ENCODE measurements at regions not wholly inside any gene's neighbourhood (a gene's known extent, or its start where the extent isn't known, plus 50 kb on each side); places are given as distances from the start of the nearest gene placed in this dataset.

- FAIRE-seq: no peak
Observed at GRCh38 chr20:50290808-50291207, 100.2 kb downstream of the CEBPB start.

GRCh38 chr20:50291254-50292078, 100.8 kb downstream of the CEBPB start:
- no peak for TF ChIP-seq TAF1 (IDR thresholded peaks at IDR 0.05; ENCODE audit: borderline replicate concordance, low read depth, low read length)
- no peak for TF ChIP-seq POLR2AphosphoS5 (IDR thresholded peaks at IDR 0.05; ENCODE audit: low read depth, low read length)
- no peak for TF ChIP-seq POLR2A (IDR thresholded peaks at IDR 0.05; ENCODE audit: low read depth, low read length)
- FAIRE-seq (no peak), DNase-seq (ENCODE audit: insufficient read length) (no peak)

More at GRCh38 chr20:50290808-50291207, 100.2 kb downstream of the CEBPB start:
- TF ChIP-seq POLR2A (IDR thresholded peaks at IDR 0.05; ENCODE audit: low read depth, low read length) (no peak), TAF1 (IDR thresholded peaks at IDR 0.05; ENCODE audit: borderline replicate concordance, low read depth, low read length) (no peak), POLR2AphosphoS5 (IDR thresholded peaks at IDR 0.05; ENCODE audit: low read depth, low read length) (no peak)
- no peak for DNase-seq (ENCODE audit: insufficient read length)

DNA sequence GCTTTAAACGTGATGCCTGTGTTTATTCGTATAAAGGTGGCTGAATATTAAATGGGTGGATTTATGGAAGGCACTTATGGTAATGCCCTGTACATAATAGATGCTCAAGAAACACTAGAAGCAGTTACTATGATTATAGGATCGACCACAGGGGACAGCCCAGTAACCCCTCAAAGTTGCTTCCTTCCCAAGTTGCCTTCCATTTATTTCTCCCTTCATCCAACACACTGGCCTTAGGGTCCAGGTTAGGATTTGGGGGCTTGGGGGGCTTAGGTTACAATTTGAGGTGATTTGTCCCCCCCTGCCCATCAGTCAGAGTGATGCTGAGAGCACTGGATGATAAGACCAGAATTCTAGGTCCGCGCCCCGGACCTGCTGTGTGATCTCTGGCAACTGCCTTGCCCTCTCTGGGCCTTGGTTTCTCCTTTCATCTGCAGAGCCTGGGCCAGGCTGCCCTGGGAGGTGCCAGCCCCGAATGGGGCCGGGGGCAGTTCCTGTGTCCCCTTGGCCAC, 101.5 kb downstream of the CEBPB start:
- DNase-seq (ENCODE audit: insufficient read length) (no peak), FAIRE-seq (no peak)
- TF ChIP-seq TAF1 (IDR thresholded peaks at IDR 0.05; ENCODE audit: borderline replicate concordance, low read depth, low read length) (no peak), POLR2A (IDR thresholded peaks at IDR 0.05; ENCODE audit: low read depth, low read length) (no peak), POLR2AphosphoS5 (IDR thresholded peaks at IDR 0.05; ENCODE audit: low read depth, low read length) (no peak)

- FAIRE-seq (no peak), DNase-seq (ENCODE audit: insufficient read length) (no peak)
- TF ChIP-seq POLR2A (IDR thresholded peaks at IDR 0.05; ENCODE audit: low read depth, low read length) (no peak), TAF1 (IDR thresholded peaks at IDR 0.05; ENCODE audit: borderline replicate concordance, low read depth, low read length) (no peak), POLR2AphosphoS5 (IDR thresholded peaks at IDR 0.05; ENCODE audit: low read depth, low read length) (no peak)
Observed at GRCh38 chr20:50292591-50293283, 102.1 kb downstream of the CEBPB start.

- no peak for TF ChIP-seq TAF1 (IDR thresholded peaks at IDR 0.05; ENCODE audit: borderline replicate concordance, low read depth, low read length)
- TF ChIP-seq POLR2AphosphoS5 (IDR thresholded peaks at IDR 0.05; ENCODE audit: low read depth, low read length): no peak
- no peak for TF ChIP-seq POLR2A (IDR thresholded peaks at IDR 0.05; ENCODE audit: low read depth, low read length)
- no peak for DNase-seq (ENCODE audit: insufficient read length)
- no peak for FAIRE-seq
Observed at GRCh38 chr20:50293284-50294139, 102.9 kb downstream of the CEBPB start.

DNA sequence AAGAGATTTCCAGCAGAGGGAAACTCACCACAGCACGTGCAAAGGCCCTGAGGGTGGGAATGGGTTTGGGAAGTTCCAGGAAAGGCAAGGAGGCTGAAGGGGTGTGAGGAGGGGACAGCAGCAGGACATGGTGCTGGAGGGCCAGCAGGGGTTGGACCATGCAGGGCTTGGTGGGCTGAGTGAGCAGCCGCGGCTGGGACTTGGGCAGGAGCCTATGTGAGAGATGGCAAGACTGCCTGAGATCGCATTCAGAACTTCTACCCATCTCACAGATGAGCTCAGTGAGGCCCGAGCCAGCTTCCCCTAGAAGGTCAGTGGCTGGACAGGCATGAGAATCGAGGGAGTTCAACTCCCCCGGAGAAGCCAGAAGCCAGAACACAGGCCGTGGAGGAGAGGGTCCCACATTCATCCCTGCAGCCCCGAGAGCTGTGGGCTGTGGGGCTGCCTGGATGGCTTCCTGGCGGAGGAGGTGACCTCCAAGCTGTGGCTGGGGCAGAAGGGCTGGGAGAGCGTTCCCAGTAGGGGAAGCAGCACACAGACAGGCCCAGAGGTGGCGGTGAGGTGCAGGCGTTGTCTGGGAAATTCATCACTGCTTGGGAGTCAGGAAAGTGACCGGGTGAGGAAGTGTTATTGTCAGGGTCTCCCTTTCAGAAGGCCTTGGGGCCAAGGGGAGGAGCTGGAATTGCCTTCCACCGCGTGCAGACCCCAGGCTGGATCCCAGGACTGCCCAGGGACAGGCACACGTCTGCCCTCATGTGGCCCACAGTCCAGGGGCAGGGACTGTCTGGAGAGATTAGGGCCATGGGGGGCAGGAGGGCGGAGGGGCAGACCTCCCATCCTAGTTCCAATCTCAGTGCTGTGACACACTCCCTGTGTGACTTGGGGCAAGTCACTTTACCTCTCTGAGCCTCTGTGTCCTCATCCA, 103.8 kb downstream of the CEBPB start:
- TF ChIP-seq POLR2A (IDR thresholded peaks at IDR 0.05; ENCODE audit: low read depth, low read length) (no peak), POLR2AphosphoS5 (IDR thresholded peaks at IDR 0.05; ENCODE audit: low read depth, low read length) (no peak), TAF1 (IDR thresholded peaks at IDR 0.05; ENCODE audit: borderline replicate concordance, low read depth, low read length) (no peak)
- FAIRE-seq (no peak), DNase-seq (ENCODE audit: insufficient read length) (no peak)

DNA sequence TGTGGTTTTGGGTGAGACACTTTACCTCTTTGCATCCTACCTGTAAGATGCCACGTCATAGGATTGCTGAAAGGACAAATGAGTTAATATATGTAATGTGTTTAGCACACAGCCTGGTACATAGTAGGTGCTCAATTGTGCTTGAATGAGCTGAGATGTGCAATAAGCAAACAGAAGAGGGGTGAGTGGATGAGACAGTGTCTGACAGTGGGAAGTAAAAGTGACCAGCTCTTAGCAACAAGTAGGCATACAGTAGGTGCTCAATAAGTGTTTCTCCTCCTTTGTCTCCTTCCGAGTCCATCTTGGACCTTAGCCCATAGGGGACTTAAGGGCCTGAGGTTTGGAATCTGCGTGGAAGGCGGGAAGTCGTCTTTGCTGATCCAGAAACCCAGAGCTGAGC, 104.7 kb downstream of the CEBPB start:
- no peak for TF ChIP-seq POLR2A (IDR thresholded peaks at IDR 0.05; ENCODE audit: low read depth, low read length)
- TF ChIP-seq POLR2AphosphoS5 (IDR thresholded peaks at IDR 0.05; ENCODE audit: low read depth, low read length): no peak
- TF ChIP-seq TAF1 (IDR thresholded peaks at IDR 0.05; ENCODE audit: borderline replicate concordance, low read depth, low read length): no peak
- FAIRE-seq: no peak
- no peak for DNase-seq (ENCODE audit: insufficient read length)

DNA sequence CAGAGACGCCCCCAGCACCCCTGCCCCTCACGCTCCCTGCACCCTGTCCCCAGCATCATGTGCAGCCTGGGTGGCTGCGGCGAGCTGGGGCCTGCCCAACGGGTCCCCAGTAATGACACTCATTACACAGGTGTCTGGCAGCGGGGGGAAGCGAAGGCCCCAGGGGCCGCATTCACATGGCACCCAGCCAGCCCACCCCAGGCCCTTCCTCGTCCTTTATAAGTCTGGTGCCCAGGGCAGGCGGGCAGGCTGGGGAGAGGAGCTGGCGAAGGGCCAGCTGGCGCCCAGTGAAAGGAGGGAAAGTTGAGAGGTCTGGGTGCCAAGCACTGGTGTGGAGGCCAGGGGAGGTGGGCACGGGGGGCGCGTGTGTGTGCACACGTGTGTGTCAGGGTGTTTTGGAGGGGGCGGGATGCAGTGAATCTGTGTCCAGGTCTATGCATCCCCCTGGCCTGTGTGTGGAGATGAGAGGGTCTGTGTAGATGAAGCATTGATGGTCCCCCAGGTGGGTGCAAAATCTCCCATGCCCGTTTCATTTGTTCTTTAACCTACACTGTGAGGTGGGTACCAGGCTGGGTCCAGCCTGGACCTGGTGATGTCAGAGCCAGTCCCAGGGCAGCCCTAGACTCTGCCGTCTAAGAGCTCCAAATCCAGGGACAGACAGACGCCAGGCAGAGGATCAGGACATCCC, 105.3 kb downstream of the CEBPB start:
- FAIRE-seq: no peak
- no peak for DNase-seq (ENCODE audit: insufficient read length)
- no peak for TF ChIP-seq POLR2A (IDR thresholded peaks at IDR 0.05; ENCODE audit: low read depth, low read length)
- TF ChIP-seq TAF1 (IDR thresholded peaks at IDR 0.05; ENCODE audit: borderline replicate concordance, low read depth, low read length): no peak
- no peak for TF ChIP-seq POLR2AphosphoS5 (IDR thresholded peaks at IDR 0.05; ENCODE audit: low read depth, low read length)

- FAIRE-seq (no peak), DNase-seq (ENCODE audit: insufficient read length) (no peak)
- TF ChIP-seq TAF1 (IDR thresholded peaks at IDR 0.05; ENCODE audit: borderline replicate concordance, low read depth, low read length): no peak
- TF ChIP-seq POLR2AphosphoS5 (IDR thresholded peaks at IDR 0.05; ENCODE audit: low read depth, low read length): no peak
- no peak for TF ChIP-seq POLR2A (IDR thresholded peaks at IDR 0.05; ENCODE audit: low read depth, low read length)
Observed at GRCh38 chr20:50296450-50297375, 106.1 kb downstream of the CEBPB start.

All from GM12892 (cell line).